ENCODE measurements at regions not wholly inside any gene's neighbourhood (a gene's known extent, or its start where the extent isn't known, plus 50 kb on each side); places are given as distances from the start of the nearest gene placed in this dataset.

GRCh38 chr20:56689318-56689717 is 60.2 kb downstream of the TFAP2C start:
- no peaks in the 10 kb centered on the region for H3K36me3 Mint-ChIP-seq (ENCODE audit: low read depth, unreplicated experiment)
- H3K9me3 Mint-ChIP-seq (ENCODE audit: unreplicated experiment), result no peaks in the 10 kb centered on the region
- DNase-seq (ENCODE audit: low spot score), result no peak
- no peak for TF ChIP-seq CTCF (IDR thresholded peaks at IDR 0.05; ENCODE audit: unreplicated experiment)
- H3K27ac Mint-ChIP-seq (ENCODE audit: unreplicated experiment), result no peak overlapping the region
- H3K27me3 Mint-ChIP-seq (ENCODE audit: unreplicated experiment), result peaks cover 4% of the 10 kb centered on the region
- H3K4me3 Mint-ChIP-seq (ENCODE audit: unreplicated experiment), result no peak overlapping the region
- H3K4me1 Mint-ChIP-seq (ENCODE audit: unreplicated experiment), result no peaks in the 10 kb centered on the region

- Mint-ChIP-seq H3K9me3 (ENCODE audit: unreplicated experiment) (no peaks in the 10 kb centered on the region), H3K27me3 (ENCODE audit: unreplicated experiment) (peaks cover 4% of the 10 kb centered on the region), H3K4me1 (ENCODE audit: unreplicated experiment) (no peaks in the 10 kb centered on the region), H3K36me3 (ENCODE audit: low read depth, unreplicated experiment) (no peaks in the 10 kb centered on the region), H3K4me3 (ENCODE audit: unreplicated experiment) (no peak overlapping the region), H3K27ac (ENCODE audit: unreplicated experiment) (no peak overlapping the region)
- TF ChIP-seq CTCF (IDR thresholded peaks at IDR 0.05; ENCODE audit: unreplicated experiment), result no peak
- DNase-seq (ENCODE audit: low spot score), result no peak
These were observed 60.9 kb downstream of the TFAP2C start for GRCh38 chr20:56689852-56690485.

- Mint-ChIP-seq H3K27ac (ENCODE audit: unreplicated experiment) (no peak overlapping the region), H3K36me3 (ENCODE audit: low read depth, unreplicated experiment) (no peaks in the 10 kb centered on the region), H3K4me1 (ENCODE audit: unreplicated experiment) (no peaks in the 10 kb centered on the region), H3K27me3 (ENCODE audit: unreplicated experiment) (peaks cover 4% of the 10 kb centered on the region), H3K4me3 (ENCODE audit: unreplicated experiment) (no peak overlapping the region), H3K9me3 (ENCODE audit: unreplicated experiment) (no peaks in the 10 kb centered on the region)
- TF ChIP-seq CTCF (IDR thresholded peaks at IDR 0.05; ENCODE audit: unreplicated experiment), result no peak
- no peak for DNase-seq (ENCODE audit: low spot score)
These were observed 61.5 kb downstream of the TFAP2C start for GRCh38 chr20:56690531-56691175.

GRCh38 chr20:56691325-56691998 is 62.4 kb downstream of the TFAP2C start:
- Mint-ChIP-seq H3K4me1 (ENCODE audit: unreplicated experiment) (no peaks in the 10 kb centered on the region), H3K27me3 (ENCODE audit: unreplicated experiment) (peaks cover 4% of the 10 kb centered on the region), H3K4me3 (ENCODE audit: unreplicated experiment) (no peak overlapping the region), H3K36me3 (ENCODE audit: low read depth, unreplicated experiment) (no peaks in the 10 kb centered on the region), H3K27ac (ENCODE audit: unreplicated experiment) (no peak overlapping the region), H3K9me3 (ENCODE audit: unreplicated experiment) (no peaks in the 10 kb centered on the region)
- DNase-seq (ENCODE audit: low spot score), result no peak
- TF ChIP-seq CTCF (IDR thresholded peaks at IDR 0.05; ENCODE audit: unreplicated experiment), result no peak

GRCh38 chr20:56693217-56693616 is 64.1 kb downstream of the TFAP2C start:
- DNase-seq (ENCODE audit: low spot score), result no peak
- H3K27ac Mint-ChIP-seq (ENCODE audit: unreplicated experiment), result no peak overlapping the region
- H3K4me3 Mint-ChIP-seq (ENCODE audit: unreplicated experiment), result no peak overlapping the region
- no peaks in the 10 kb centered on the region for H3K36me3 Mint-ChIP-seq (ENCODE audit: low read depth, unreplicated experiment)
- H3K4me1 Mint-ChIP-seq (ENCODE audit: unreplicated experiment), result no peaks in the 10 kb centered on the region
- no peaks in the 10 kb centered on the region for H3K9me3 Mint-ChIP-seq (ENCODE audit: unreplicated experiment)
- H3K27me3 Mint-ChIP-seq (ENCODE audit: unreplicated experiment), result peaks cover 4% of the 10 kb centered on the region
- TF ChIP-seq CTCF (IDR thresholded peaks at IDR 0.05; ENCODE audit: unreplicated experiment), result no peak
